ENCODE measurements at regions not wholly inside any gene's neighbourhood (a gene's known extent, or its start where the extent isn't known, plus 50 kb on each side); places are given as distances from the start of the nearest gene placed in this dataset.

- Histone ChIP-seq H3K4me3 (ENCODE audit: low read length) (no peak overlapping the region), H3K9ac (ENCODE audit: low read length) (no peak overlapping the region), H3K27ac (ENCODE audit: low read length) (no peak overlapping the region), H3K9me3 (ENCODE audit: insufficient read depth, low read length) (no peaks in the 10 kb centered on the region), H3K79me2 (ENCODE audit: low read length) (no peaks in the 10 kb centered on the region), H3K27me3 (ENCODE audit: low read depth, low read length) (0 out of 2 replicates have a peak, but pooled peaks cover 3% of the 10 kb centered on the region), H3K36me3 (replicated peaks; ENCODE audit: low read depth, low read length) (no peaks in the 10 kb centered on the region), H3K4me1 (ENCODE audit: low read length) (no peaks in the 10 kb centered on the region), H4K20me1 (ENCODE audit: insufficient read depth, low read length) (no peaks in the 10 kb centered on the region), H2AFZ (ENCODE audit: low read depth, low read length) (no peak overlapping the region), H3K4me2 (ENCODE audit: low read length) (no peak overlapping the region)
- no peak for TF ChIP-seq EZH2phosphoT487 (IDR thresholded peaks at IDR 0.05; ENCODE audit: low read depth)
- TF ChIP-seq CTCF (IDR thresholded peaks at IDR 0.05; ENCODE audit: low read depth, low read length), result no peak
Observed at GRCh38 chr15:96417760-96418130, 87.2 kb downstream of the NR2F2 start.

GRCh38 chr15:96418146-96418545 is 87.6 kb downstream of the NR2F2 start:
- no peak overlapping the region for H3K27ac ChIP-seq (ENCODE audit: low read length)
- no peak overlapping the region for H3K9ac ChIP-seq (ENCODE audit: low read length)
- no peak overlapping the region for H3K4me2 ChIP-seq (ENCODE audit: low read length)
- no peaks in the 10 kb centered on the region for H3K79me2 ChIP-seq (ENCODE audit: low read length)
- no peaks in the 10 kb centered on the region for H4K20me1 ChIP-seq (ENCODE audit: insufficient read depth, low read length)
- H3K9me3 ChIP-seq (ENCODE audit: insufficient read depth, low read length), result no peaks in the 10 kb centered on the region
- TF ChIP-seq EZH2phosphoT487 (IDR thresholded peaks at IDR 0.05; ENCODE audit: low read depth) (no peak), CTCF (IDR thresholded peaks at IDR 0.05; ENCODE audit: low read depth, low read length) (no peak)
- H3K27me3 ChIP-seq (ENCODE audit: low read depth, low read length), result 0 out of 2 replicates have a peak, but pooled peaks cover 3% of the 10 kb centered on the region
- no peaks in the 10 kb centered on the region for H3K36me3 ChIP-seq (replicated peaks; ENCODE audit: low read depth, low read length)
- H3K4me1 ChIP-seq (ENCODE audit: low read length), result no peaks in the 10 kb centered on the region
- no peak overlapping the region for H3K4me3 ChIP-seq (ENCODE audit: low read length)
- H2AFZ ChIP-seq (ENCODE audit: low read depth, low read length), result no peak overlapping the region

- Histone ChIP-seq H3K9me3 (ENCODE audit: insufficient read depth, low read length) (no peaks in the 10 kb centered on the region), H3K36me3 (replicated peaks; ENCODE audit: low read depth, low read length) (no peaks in the 10 kb centered on the region), H3K4me1 (ENCODE audit: low read length) (no peaks in the 10 kb centered on the region), H2AFZ (ENCODE audit: low read depth, low read length) (no peak overlapping the region), H3K4me2 (ENCODE audit: low read length) (no peak overlapping the region), H3K4me3 (ENCODE audit: low read length) (no peak overlapping the region), H3K79me2 (ENCODE audit: low read length) (no peaks in the 10 kb centered on the region), H4K20me1 (ENCODE audit: insufficient read depth, low read length) (no peaks in the 10 kb centered on the region), H3K9ac (ENCODE audit: low read length) (no peak overlapping the region), H3K27me3 (ENCODE audit: low read depth, low read length) (0 out of 2 replicates have a peak, but pooled peaks cover 5% of the 10 kb centered on the region), H3K27ac (ENCODE audit: low read length) (no peak overlapping the region)
- TF ChIP-seq EZH2phosphoT487 (IDR thresholded peaks at IDR 0.05; ENCODE audit: low read depth), result no peak
- no peak for TF ChIP-seq CTCF (IDR thresholded peaks at IDR 0.05; ENCODE audit: low read depth, low read length)
Observed at GRCh38 chr15:96421178-96421601, 90.7 kb downstream of the NR2F2 start.

- Histone ChIP-seq H3K9ac (ENCODE audit: low read length) (no peak overlapping the region), H3K36me3 (replicated peaks; ENCODE audit: low read depth, low read length) (no peaks in the 10 kb centered on the region), H4K20me1 (ENCODE audit: insufficient read depth, low read length) (no peaks in the 10 kb centered on the region), H3K27ac (ENCODE audit: low read length) (no peak overlapping the region), H3K4me1 (ENCODE audit: low read length) (no peaks in the 10 kb centered on the region), H3K9me3 (ENCODE audit: insufficient read depth, low read length) (no peaks in the 10 kb centered on the region), H3K4me3 (ENCODE audit: low read length) (no peak overlapping the region), H3K4me2 (ENCODE audit: low read length) (no peak overlapping the region), H3K27me3 (ENCODE audit: low read depth, low read length) (0 out of 2 replicates have a peak, but pooled peaks cover 5% of the 10 kb centered on the region), H2AFZ (ENCODE audit: low read depth, low read length) (no peak overlapping the region), H3K79me2 (ENCODE audit: low read length) (no peaks in the 10 kb centered on the region)
- TF ChIP-seq CTCF (IDR thresholded peaks at IDR 0.05; ENCODE audit: low read depth, low read length), result no peak
- no peak for TF ChIP-seq EZH2phosphoT487 (IDR thresholded peaks at IDR 0.05; ENCODE audit: low read depth)
Observed at GRCh38 chr15:96422125-96422524, 91.6 kb downstream of the NR2F2 start.

Data from OCI-LY3 (cell line).